ENCODE measurements at regions not wholly inside any gene's neighbourhood (a gene's known extent, or its start where the extent isn't known, plus 50 kb on each side); places are given as distances from the start of the nearest gene placed in this dataset.

DNA sequence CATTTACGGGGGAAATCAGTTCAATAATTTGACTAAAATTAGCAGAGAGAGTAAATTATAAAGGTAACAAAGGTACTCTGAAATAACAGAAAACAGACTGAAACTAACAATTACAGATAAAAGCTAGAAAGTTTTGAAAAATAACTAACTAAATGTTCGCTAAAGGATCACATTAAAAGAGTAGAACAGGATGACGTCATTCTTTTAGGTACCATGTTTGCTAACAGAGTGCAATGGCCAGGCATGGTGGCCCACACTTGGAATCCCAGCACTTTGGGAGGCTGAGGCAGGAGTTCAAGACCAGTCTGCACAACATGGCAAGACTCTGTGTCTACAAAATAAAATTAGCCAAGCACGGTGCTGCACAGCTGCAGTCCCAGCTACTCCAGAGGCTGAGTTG lies 212.3 kb upstream of the CDYL start:
- DNase-seq (ENCODE audit: low spot score) = no peak
- ChIA-PET POLR2A (no interaction called here), CTCF (ENCODE audit: unreplicated experiment) (no interaction called here)
- TF ChIP-seq, protein P1, sequence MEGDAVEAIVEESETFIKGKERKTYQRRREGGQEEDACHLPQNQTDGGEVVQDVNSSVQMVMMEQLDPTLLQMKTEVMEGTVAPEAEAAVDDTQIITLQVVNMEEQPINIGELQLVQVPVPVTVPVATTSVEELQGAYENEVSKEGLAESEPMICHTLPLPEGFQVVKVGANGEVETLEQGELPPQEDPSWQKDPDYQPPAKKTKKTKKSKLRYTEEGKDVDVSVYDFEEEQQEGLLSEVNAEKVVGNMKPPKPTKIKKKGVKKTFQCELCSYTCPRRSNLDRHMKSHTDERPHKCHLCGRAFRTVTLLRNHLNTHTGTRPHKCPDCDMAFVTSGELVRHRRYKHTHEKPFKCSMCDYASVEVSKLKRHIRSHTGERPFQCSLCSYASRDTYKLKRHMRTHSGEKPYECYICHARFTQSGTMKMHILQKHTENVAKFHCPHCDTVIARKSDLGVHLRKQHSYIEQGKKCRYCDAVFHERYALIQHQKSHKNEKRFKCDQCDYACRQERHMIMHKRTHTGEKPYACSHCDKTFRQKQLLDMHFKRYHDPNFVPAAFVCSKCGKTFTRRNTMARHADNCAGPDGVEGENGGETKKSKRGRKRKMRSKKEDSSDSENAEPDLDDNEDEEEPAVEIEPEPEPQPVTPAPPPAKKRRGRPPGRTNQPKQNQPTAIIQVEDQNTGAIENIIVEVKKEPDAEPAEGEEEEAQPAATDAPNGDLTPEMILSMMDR (conservative IDR thresholded peaks at IDR 0.05; ENCODE audit: low read length) = no peak
- TF ChIP-seq EZH2phosphoT487 (IDR thresholded peaks at IDR 0.05; ENCODE audit: borderline replicate concordance, low read depth, low read length) = no peak
- Histone ChIP-seq H3K9me2 (ENCODE audit: insufficient read depth, low read length) (no peaks in the 10 kb centered on the region), H3K27ac (ENCODE audit: low read depth, low read length, poor library complexity, severe bottlenecking) (no peak overlapping the region), H3K9me3 (ENCODE audit: low read length) (no peaks in the 10 kb centered on the region), H3K36me3 (ENCODE audit: insufficient read depth, low read length) (no peaks in the 10 kb centered on the region), H3K4me2 (ENCODE audit: low read length) (no peak overlapping the region), H3K4me3 (ENCODE audit: low read depth, low read length, poor library complexity, severe bottlenecking) (no peak overlapping the region), H3K79me2 (ENCODE audit: insufficient read depth, low read depth, low read length) (no peaks in the 10 kb centered on the region), H3K4me1 (ENCODE audit: insufficient read depth, low read length, poor library complexity, severe bottlenecking) (no peaks in the 10 kb centered on the region), H4K20me1 (ENCODE audit: insufficient read depth, low read length) (no peaks in the 10 kb centered on the region), H2AFZ (ENCODE audit: low read length) (no peak overlapping the region)
- intact Hi-C loops (cut with micrococcal nuclease; ENCODE audit: unreplicated experiment) = no loop called here
- BruUV-seq (replicated peaks) = no TSS peak

DNA sequence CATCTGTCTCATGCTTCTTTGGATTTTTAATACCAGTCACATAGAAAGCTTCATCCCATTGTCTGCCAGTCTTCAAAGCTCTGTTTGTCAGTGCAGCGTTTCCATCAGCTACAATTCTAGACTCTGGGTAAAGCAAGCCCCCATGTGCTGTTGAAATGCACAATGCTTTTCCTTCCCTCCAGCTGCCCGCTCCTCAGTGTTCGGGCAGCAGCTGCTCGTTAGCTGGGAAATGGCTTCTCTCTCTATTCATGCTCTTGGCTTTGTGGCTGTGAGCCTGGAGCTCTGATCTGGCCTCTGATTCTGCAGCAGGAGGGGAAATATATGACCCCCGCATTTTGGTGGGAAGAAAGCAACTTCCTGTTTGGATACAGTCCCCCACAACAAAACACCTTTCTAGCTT lies 213.0 kb upstream of the CDYL start:
- TF ChIP-seq EZH2phosphoT487 (IDR thresholded peaks at IDR 0.05; ENCODE audit: borderline replicate concordance, low read depth, low read length) = no peak
- TF ChIP-seq, protein P1 (conservative IDR thresholded peaks at IDR 0.05; ENCODE audit: low read length) = no peak
- intact Hi-C loops (cut with micrococcal nuclease; ENCODE audit: unreplicated experiment) = no loop called here
- ChIA-PET POLR2A (no interaction called here), CTCF (ENCODE audit: unreplicated experiment) (no interaction called here)
- Histone ChIP-seq H3K36me3 (ENCODE audit: insufficient read depth, low read length) (no peaks in the 10 kb centered on the region), H3K4me1 (ENCODE audit: insufficient read depth, low read length, poor library complexity, severe bottlenecking) (no peaks in the 10 kb centered on the region), H3K9me3 (ENCODE audit: low read length) (no peaks in the 10 kb centered on the region), H3K4me3 (ENCODE audit: low read depth, low read length, poor library complexity, severe bottlenecking) (no peak overlapping the region), H3K79me2 (ENCODE audit: insufficient read depth, low read depth, low read length) (no peaks in the 10 kb centered on the region), H3K9me2 (ENCODE audit: insufficient read depth, low read length) (no peaks in the 10 kb centered on the region), H3K27ac (ENCODE audit: low read depth, low read length, poor library complexity, severe bottlenecking) (no peak overlapping the region), H2AFZ (ENCODE audit: low read length) (no peak overlapping the region), H4K20me1 (ENCODE audit: insufficient read depth, low read length) (no peaks in the 10 kb centered on the region), H3K4me2 (ENCODE audit: low read length) (no peak overlapping the region)
- DNase-seq (ENCODE audit: low spot score) = no peak
- no TSS peak for BruUV-seq (replicated peaks)

DNA sequence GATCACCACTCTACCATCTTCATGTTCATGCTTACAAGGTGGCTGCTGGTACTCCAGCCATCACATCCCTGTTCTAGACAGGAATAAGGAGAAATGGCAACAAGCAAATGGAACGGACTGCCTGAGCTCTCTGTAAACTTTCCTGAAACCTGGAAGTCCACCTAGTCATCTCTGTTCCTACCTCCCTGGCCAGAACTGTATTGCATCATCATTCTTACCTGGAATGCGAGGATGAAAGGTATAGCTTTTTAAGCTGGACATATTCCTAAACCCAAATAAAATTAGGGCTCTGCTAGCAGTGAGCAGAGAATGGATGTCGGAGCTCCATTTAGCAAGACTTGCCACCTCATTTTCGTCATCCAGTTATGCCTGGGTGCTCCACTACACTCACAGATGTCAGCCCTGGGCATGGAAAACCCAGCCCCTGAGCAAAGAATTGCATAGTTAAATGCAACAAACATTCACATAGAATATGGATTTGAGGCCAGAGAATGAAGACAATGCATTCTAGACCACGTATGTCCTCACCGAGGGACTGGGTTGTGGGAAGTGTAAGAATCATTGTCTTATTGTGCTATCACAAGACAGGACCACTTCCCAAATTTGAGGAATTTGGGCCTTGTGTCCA lies 214.3 kb upstream of the CDYL start:
- Histone ChIP-seq H3K9me2 (ENCODE audit: insufficient read depth, low read length) (no peaks in the 10 kb centered on the region), H2AFZ (ENCODE audit: low read length) (no peak overlapping the region), H3K4me2 (ENCODE audit: low read length) (no peak overlapping the region), H3K9me3 (ENCODE audit: low read length) (no peaks in the 10 kb centered on the region), H3K4me3 (ENCODE audit: low read depth, low read length, poor library complexity, severe bottlenecking) (no peak overlapping the region), H3K27ac (ENCODE audit: low read depth, low read length, poor library complexity, severe bottlenecking) (no peak overlapping the region), H3K36me3 (ENCODE audit: insufficient read depth, low read length) (no peaks in the 10 kb centered on the region), H3K79me2 (ENCODE audit: insufficient read depth, low read depth, low read length) (no peaks in the 10 kb centered on the region), H3K4me1 (ENCODE audit: insufficient read depth, low read length, poor library complexity, severe bottlenecking) (no peaks in the 10 kb centered on the region), H4K20me1 (ENCODE audit: insufficient read depth, low read length) (no peaks in the 10 kb centered on the region)
- intact Hi-C loops (cut with micrococcal nuclease; ENCODE audit: unreplicated experiment) = no loop called here
- DNase-seq (ENCODE audit: low spot score) = no peak
- CTCF ChIA-PET (ENCODE audit: unreplicated experiment) = no interaction called here
- TF ChIP-seq, protein P1 (conservative IDR thresholded peaks at IDR 0.05; ENCODE audit: low read length) = no peak
- no peak for TF ChIP-seq EZH2phosphoT487 (IDR thresholded peaks at IDR 0.05; ENCODE audit: borderline replicate concordance, low read depth, low read length)
- POLR2A ChIA-PET = no interaction called here
- no TSS peak for BruUV-seq (replicated peaks)
